ENCODE measurements at regions not wholly inside any gene's neighbourhood (a gene's known extent, or its start where the extent isn't known, plus 50 kb on each side); places are given as distances from the start of the nearest gene placed in this dataset.

- no peak for DNase-seq (ENCODE audit: insufficient read length, low spot score)
- FAIRE-seq = no peak
Observed at GRCh38 chr16:66070140-66070917, 296.2 kb upstream of the CDH5 start.

- FAIRE-seq = no peak
- DNase-seq (ENCODE audit: insufficient read length, low spot score) = no peak
Observed at GRCh38 chr16:66069587-66069986, 296.9 kb upstream of the CDH5 start.

- no peak for DNase-seq (ENCODE audit: insufficient read length, low spot score)
- no peak for FAIRE-seq
Observed at GRCh38 chr16:66066404-66066803, 300.1 kb upstream of the CDH5 start.

GRCh38 chr16:66065925-66066324 is 300.6 kb upstream of the CDH5 start:
- FAIRE-seq (no peak), DNase-seq (ENCODE audit: insufficient read length, low spot score) (no peak)

- FAIRE-seq (no peak), DNase-seq (ENCODE audit: insufficient read length, low spot score) (no peak)
Observed at GRCh38 chr16:66064801-66065530, 301.5 kb upstream of the CDH5 start.

GRCh38 chr16:66058832-66059231 is 307.7 kb upstream of the CDH5 start:
- DNase-seq (ENCODE audit: insufficient read length, low spot score) (no peak), FAIRE-seq (no peak)

- FAIRE-seq (no peak), DNase-seq (ENCODE audit: insufficient read length, low spot score) (no peak)
Observed at GRCh38 chr16:66058172-66058691, 308.3 kb upstream of the CDH5 start.

- no peak for FAIRE-seq
Observed at GRCh38 chr16:66057057-66057456, 309.4 kb upstream of the CDH5 start.

GRCh38 chr16:66054095-66054494 is 312.4 kb upstream of the CDH5 start:
- FAIRE-seq = no peak

More at GRCh38 chr16:66057057-66057456, 309.4 kb upstream of the CDH5 start:
- no peak for DNase-seq (ENCODE audit: insufficient read length, low spot score)

GRCh38 chr16:66052745-66053144 is 313.7 kb upstream of the CDH5 start:
- DNase-seq (ENCODE audit: insufficient read length, low spot score) = no peak
- no peak for FAIRE-seq

More at GRCh38 chr16:66054095-66054494, 312.4 kb upstream of the CDH5 start:
- DNase-seq (ENCODE audit: insufficient read length, low spot score) = no peak

GRCh38 chr16:66050991-66051390 is 315.5 kb upstream of the CDH5 start:
- no peak for DNase-seq (ENCODE audit: insufficient read length, low spot score)
- no peak for FAIRE-seq

GRCh38 chr16:66049865-66050264 is 316.6 kb upstream of the CDH5 start:
- FAIRE-seq = no peak
- DNase-seq (ENCODE audit: insufficient read length, low spot score) = no peak

GRCh38 chr16:66045626-66046025 is 320.9 kb upstream of the CDH5 start:
- no peak for DNase-seq (ENCODE audit: insufficient read length, low spot score)
- no peak for FAIRE-seq

- FAIRE-seq = no peak
Observed at GRCh38 chr16:66044556-66044955, 321.9 kb upstream of the CDH5 start.

GRCh38 chr16:66044089-66044488 is 322.4 kb upstream of the CDH5 start:
- FAIRE-seq (no peak), DNase-seq (ENCODE audit: insufficient read length, low spot score) (no peak)

More at GRCh38 chr16:66044556-66044955, 321.9 kb upstream of the CDH5 start:
- DNase-seq (ENCODE audit: insufficient read length, low spot score) = no peak

- FAIRE-seq (no peak), DNase-seq (ENCODE audit: insufficient read length, low spot score) (no peak)
Observed at GRCh38 chr16:66043326-66043725, 323.2 kb upstream of the CDH5 start.

GRCh38 chr16:66042341-66042740 is 324.1 kb upstream of the CDH5 start:
- DNase-seq (ENCODE audit: insufficient read length, low spot score) = no peak
- FAIRE-seq = no peak

- DNase-seq (ENCODE audit: insufficient read length, low spot score) = no peak
- no peak for FAIRE-seq
Observed at GRCh38 chr16:66041907-66042306, 324.6 kb upstream of the CDH5 start.

GRCh38 chr16:66039793-66040192 is 326.7 kb upstream of the CDH5 start:
- DNase-seq (ENCODE audit: insufficient read length, low spot score) (no peak), FAIRE-seq (no peak)

- no peak for FAIRE-seq
- no peak for DNase-seq (ENCODE audit: insufficient read length, low spot score)
Observed at GRCh38 chr16:66036793-66037715, 329.4 kb upstream of the CDH5 start.

GRCh38 chr16:66036184-66036583 is 330.3 kb upstream of the CDH5 start:
- FAIRE-seq (no peak), DNase-seq (ENCODE audit: insufficient read length, low spot score) (no peak)

Data from GM19239 (cell line).